ENCODE measurements at regions not wholly inside any gene's neighbourhood (a gene's known extent, or its start where the extent isn't known, plus 50 kb on each side); places are given as distances from the start of the nearest gene placed in this dataset.

DNA sequence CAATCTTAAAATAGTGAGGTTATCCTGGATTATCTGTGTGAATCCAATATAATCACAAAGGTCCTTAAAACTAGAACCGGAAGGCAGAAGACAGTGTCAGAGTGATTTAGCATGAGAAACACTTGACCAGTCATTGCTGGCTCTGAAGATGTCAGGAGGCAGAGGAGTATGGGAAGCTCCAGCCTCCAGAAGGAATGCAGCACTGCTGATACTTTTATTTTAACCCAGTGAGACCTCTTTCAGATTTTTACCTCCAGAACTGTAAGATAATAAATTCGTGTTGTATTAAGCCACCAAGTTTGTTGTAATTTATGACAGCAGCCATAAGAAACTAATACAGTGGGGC is 134.4 kb upstream of the ZC3H12C start:
- 19% methylated on average over 2 of the region's 2 CpGs for WGBS (ENCODE audit: low lambda C conversion rate)
- no peaks in the 10 kb centered on the region for H3K79me2 ChIP-seq (ENCODE audit: insufficient read depth, low read length)
- no peak overlapping the region for H3K27ac ChIP-seq (ENCODE audit: extremely low read length, insufficient read depth, low read length)
- intact Hi-C loops (cut with micrococcal nuclease; ENCODE audit: unreplicated experiment) (no loop called here), in situ Hi-C loops (cut with HindIII; ENCODE audit: extremely low pct_ligation_motif_present, low pct_unique_long_range_greater_than_20kb) (no loop called here)
- no peak overlapping the region for H3K9ac ChIP-seq (ENCODE audit: insufficient read depth, low read depth, low read length)
- H4K20me1 ChIP-seq (ENCODE audit: insufficient read depth, low read length) = no peaks in the 10 kb centered on the region
- ChIA-PET POLR2A (no interaction called here), CTCF (ENCODE audit: low intra/inter-chr PET ratio, low total read pairs) (no interaction called here)
- DNase-seq (ENCODE audit: low spot score) (no peak), FAIRE-seq (no peak), ATAC-seq (no peak)
- no peaks in the 10 kb centered on the region for H3K27me3 ChIP-seq (ENCODE audit: control insufficient read depth in 1 of 2, insufficient read depth in 2 of 2, low read length in 2 of 2)
- H3K4me3 ChIP-seq (replicated peaks in 1 of 3; ENCODE audit: insufficient read depth in 1 of 3, low read depth in 2 of 3, low read length in 3 of 3) = no peak overlapping the region
- no TSS peak for BruUV-seq (replicated peaks)
- H3K4me1 ChIP-seq (ENCODE audit: insufficient read depth, low read length) = no peaks in the 10 kb centered on the region
- no peak overlapping the region for H2AFZ ChIP-seq (ENCODE audit: low read length)
- no peaks in the 10 kb centered on the region for H3K9me3 ChIP-seq (ENCODE audit: low read length)
- no peak overlapping the region for H3K4me2 ChIP-seq (ENCODE audit: low read depth, low read length)
- H3K36me3 ChIP-seq (replicated peaks in 1 of 2; ENCODE audit: control insufficient read depth in 1 of 2, insufficient read depth in 2 of 2, low read length in 2 of 2) = no peaks in the 10 kb centered on the region
- TF ChIP-seq ZNF557 (CRISPR knock-in tag; IDR thresholded peaks at IDR 0.05) (no peak), BHLHE40 (IDR thresholded peaks at IDR 0.05; ENCODE audit: low read length) (no peak), ZNF577 (CRISPR knock-in tag; IDR thresholded peaks at IDR 0.05; ENCODE audit: borderline replicate concordance, low read depth) (no peak), KAT7 (CRISPR knock-in tag; IDR thresholded peaks at IDR 0.05; ENCODE audit: borderline replicate concordance) (no peak), KLF12 (CRISPR knock-in tag; IDR thresholded peaks at IDR 0.05; ENCODE audit: borderline replicate concordance) (no peak), ZNF616 (CRISPR knock-in tag; IDR thresholded peaks at IDR 0.05; ENCODE audit: low read depth) (no peak), ZFP37 (CRISPR knock-in tag; IDR thresholded peaks at IDR 0.05; ENCODE audit: borderline replicate concordance) (no peak), AGO1 (IDR thresholded peaks at IDR 0.05; ENCODE audit: low read depth, low read length, poor library complexity, severe bottlenecking) (no peak), ZNF3 (CRISPR knock-in tag; IDR thresholded peaks at IDR 0.05) (no peak), DPF2 (CRISPR knock-in tag; IDR thresholded peaks at IDR 0.05; ENCODE audit: borderline replicate concordance, low read depth) (no peak), SYNCRIP (IDR thresholded peaks at IDR 0.05; ENCODE audit: insufficient read depth, low read depth, low read length) (no peak), MLLT10 (CRISPR knock-in tag; IDR thresholded peaks at IDR 0.05) (no peak)
- TF ChIP-seq, protein P1, sequence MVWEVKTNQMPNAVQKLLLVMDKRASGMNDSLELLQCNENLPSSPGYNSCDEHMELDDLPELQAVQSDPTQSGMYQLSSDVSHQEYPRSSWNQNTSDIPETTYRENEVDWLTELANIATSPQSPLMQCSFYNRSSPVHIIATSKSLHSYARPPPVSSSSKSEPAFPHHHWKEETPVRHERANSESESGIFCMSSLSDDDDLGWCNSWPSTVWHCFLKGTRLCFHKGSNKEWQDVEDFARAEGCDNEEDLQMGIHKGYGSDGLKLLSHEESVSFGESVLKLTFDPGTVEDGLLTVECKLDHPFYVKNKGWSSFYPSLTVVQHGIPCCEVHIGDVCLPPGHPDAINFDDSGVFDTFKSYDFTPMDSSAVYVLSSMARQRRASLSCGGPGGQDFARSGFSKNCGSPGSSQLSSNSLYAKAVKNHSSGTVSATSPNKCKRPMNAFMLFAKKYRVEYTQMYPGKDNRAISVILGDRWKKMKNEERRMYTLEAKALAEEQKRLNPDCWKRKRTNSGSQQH (CRISPR knock-in tag; IDR thresholded peaks at IDR 0.05; ENCODE audit: low read depth) = no peak
- TF ChIP-seq, protein P2, sequence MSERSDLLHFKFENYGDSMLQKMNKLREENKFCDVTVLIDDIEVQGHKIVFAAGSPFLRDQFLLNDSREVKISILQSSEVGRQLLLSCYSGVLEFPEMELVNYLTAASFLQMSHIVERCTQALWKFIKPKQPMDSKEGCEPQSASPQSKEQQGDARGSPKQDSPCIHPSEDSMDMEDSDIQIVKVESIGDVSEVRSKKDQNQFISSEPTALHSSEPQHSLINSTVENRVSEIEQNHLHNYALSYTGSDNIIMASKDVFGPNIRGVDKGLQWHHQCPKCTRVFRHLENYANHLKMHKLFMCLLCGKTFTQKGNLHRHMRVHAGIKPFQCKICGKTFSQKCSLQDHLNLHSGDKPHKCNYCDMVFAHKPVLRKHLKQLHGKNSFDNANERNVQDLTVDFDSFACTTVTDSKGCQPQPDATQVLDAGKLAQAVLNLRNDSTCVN (CRISPR knock-in tag; IDR thresholded peaks at IDR 0.05; ENCODE audit: borderline replicate concordance) = no peak
- TF ChIP-seq, protein P3, sequence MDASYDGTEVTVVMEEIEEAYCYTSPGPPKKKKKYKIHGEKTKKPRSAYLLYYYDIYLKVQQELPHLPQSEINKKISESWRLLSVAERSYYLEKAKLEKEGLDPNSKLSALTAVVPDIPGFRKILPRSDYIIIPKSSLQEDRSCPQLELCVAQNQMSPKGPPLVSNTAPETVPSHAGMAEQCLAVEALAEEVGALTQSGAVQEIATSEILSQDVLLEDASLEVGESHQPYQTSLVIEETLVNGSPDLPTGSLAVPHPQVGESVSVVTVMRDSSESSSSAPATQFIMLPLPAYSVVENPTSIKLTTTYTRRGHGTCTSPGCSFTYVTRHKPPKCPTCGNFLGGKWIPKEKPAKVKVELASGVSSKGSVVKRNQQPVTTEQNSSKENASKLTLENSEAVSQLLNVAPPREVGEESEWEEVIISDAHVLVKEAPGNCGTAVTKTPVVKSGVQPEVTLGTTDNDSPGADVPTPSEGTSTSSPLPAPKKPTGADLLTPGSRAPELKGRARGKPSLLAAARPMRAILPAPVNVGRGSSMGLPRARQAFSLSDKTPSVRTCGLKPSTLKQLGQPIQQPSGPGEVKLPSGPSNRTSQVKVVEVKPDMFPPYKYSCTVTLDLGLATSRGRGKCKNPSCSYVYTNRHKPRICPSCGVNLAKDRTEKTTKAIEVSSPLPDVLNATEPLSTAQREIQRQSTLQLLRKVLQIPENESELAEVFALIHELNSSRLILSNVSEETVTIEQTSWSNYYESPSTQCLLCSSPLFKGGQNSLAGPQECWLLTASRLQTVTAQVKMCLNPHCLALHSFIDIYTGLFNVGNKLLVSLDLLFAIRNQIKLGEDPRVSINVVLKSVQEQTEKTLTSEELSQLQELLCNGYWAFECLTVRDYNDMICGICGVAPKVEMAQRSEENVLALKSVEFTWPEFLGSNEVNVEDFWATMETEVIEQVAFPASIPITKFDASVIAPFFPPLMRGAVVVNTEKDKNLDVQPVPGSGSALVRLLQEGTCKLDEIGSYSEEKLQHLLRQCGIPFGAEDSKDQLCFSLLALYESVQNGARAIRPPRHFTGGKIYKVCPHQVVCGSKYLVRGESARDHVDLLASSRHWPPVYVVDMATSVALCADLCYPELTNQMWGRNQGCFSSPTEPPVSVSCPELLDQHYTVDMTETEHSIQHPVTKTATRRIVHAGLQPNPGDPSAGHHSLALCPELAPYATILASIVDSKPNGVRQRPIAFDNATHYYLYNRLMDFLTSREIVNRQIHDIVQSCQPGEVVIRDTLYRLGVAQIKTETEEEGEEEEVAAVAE (CRISPR knock-in tag; IDR thresholded peaks at IDR 0.05; ENCODE audit: borderline replicate concordance) = no peak

Data from HepG2 (cell line).